ENCODE measurements at regions not wholly inside any gene's neighbourhood (a gene's known extent, or its start where the extent isn't known, plus 50 kb on each side); places are given as distances from the start of the nearest gene placed in this dataset.

GRCh38 chr3:8359133-8359532 lies 142.5 kb upstream of the LMCD1 start:
- TF ChIP-seq REST (IDR thresholded peaks at IDR 0.05; ENCODE audit: low read depth, low read length) (no peak), POLR2AphosphoS5 (IDR thresholded peaks at IDR 0.05; ENCODE audit: low read length) (no peak), HCFC1 (IDR thresholded peaks at IDR 0.05; ENCODE audit: low read length) (no peak), FOXM1 (IDR thresholded peaks at IDR 0.05; ENCODE audit: low read depth, low read length) (no peak), POLR2A (IDR thresholded peaks at IDR 0.05; ENCODE audit: low read depth, low read length) (no peak), ZBTB33 (IDR thresholded peaks at IDR 0.05) (no peak), CTCF (IDR thresholded peaks at IDR 0.05 in 2 of 3, conservative IDR thresholded peaks at IDR 0.05 in 1 of 3; ENCODE audit: control insufficient read depth in 2 of 3, extremely low read depth in 1 of 3, insufficient read depth in 1 of 3, low read depth in 3 of 3, low read length in 3 of 3) (no peak), ZZZ3 (IDR thresholded peaks at IDR 0.05; ENCODE audit: control insufficient read depth, insufficient read length, low read depth) (no peak), MAX (IDR thresholded peaks at IDR 0.05; ENCODE audit: low read depth, low read length) (no peak), CEBPZ (IDR thresholded peaks at IDR 0.05; ENCODE audit: low read depth, low read length) (no peak)
